ENCODE measurements at regions not wholly inside any gene's neighbourhood (a gene's known extent, or its start where the extent isn't known, plus 50 kb on each side); places are given as distances from the start of the nearest gene placed in this dataset.

DNA sequence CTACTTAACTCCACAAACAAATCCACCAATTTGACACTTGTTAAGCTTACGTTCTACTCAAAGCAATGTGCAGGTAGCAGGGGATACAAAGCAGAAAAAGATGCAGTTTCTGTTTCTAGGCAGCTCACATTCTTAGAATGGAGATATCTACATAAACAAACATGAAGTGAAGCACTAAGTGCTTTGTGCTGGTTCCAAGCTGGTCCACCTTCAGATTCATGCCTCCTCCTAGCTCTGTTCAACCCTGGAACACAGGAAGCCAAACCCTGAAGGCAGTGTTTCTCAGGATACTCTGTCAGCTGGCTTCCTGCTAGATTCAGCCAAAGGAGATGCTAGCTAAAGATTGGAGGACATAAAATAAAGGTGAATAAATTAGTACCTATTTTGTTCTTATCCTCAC, 55.3 kb upstream of the NOL4 start:
- Histone ChIP-seq H3K36me3 (ENCODE audit: insufficient read depth, low read length) (no peaks in the 10 kb centered on the region), H2AFZ (ENCODE audit: low read length) (no peak overlapping the region), H3K79me2 (ENCODE audit: low read length) (no peaks in the 10 kb centered on the region), H3K4me3 (ENCODE audit: low read length) (no peak overlapping the region), H3K9ac (ENCODE audit: low read length) (no peak overlapping the region), H3K9me3 (ENCODE audit: low read length) (no peaks in the 10 kb centered on the region), H3K27ac (ENCODE audit: low read length) (no peak overlapping the region), H3K4me2 (ENCODE audit: low read depth, low read length, poor library complexity, severe bottlenecking) (no peak overlapping the region), H4K20me1 (ENCODE audit: insufficient read depth, low read depth, low read length) (no peaks in the 10 kb centered on the region), H3K9me2 (replicated peaks; ENCODE audit: insufficient read depth, low read length) (no peaks in the 10 kb centered on the region), H3K27me3 (ENCODE audit: low read length) (no peaks in the 10 kb centered on the region), H3K4me1 (ENCODE audit: low read length) (no peaks in the 10 kb centered on the region)
- DNase-seq: no peak

GRCh38 chr18:34280653-34281052, 55.9 kb upstream of the NOL4 start:
- Histone ChIP-seq H3K9ac (ENCODE audit: low read length) (no peak overlapping the region), H3K27me3 (ENCODE audit: low read length) (no peaks in the 10 kb centered on the region), H3K36me3 (ENCODE audit: insufficient read depth, low read length) (no peaks in the 10 kb centered on the region), H4K20me1 (ENCODE audit: insufficient read depth, low read depth, low read length) (no peaks in the 10 kb centered on the region), H3K9me2 (replicated peaks; ENCODE audit: insufficient read depth, low read length) (no peaks in the 10 kb centered on the region), H3K4me1 (ENCODE audit: low read length) (no peaks in the 10 kb centered on the region), H2AFZ (ENCODE audit: low read length) (no peak overlapping the region), H3K9me3 (ENCODE audit: low read length) (no peaks in the 10 kb centered on the region), H3K4me3 (ENCODE audit: low read length) (no peak overlapping the region), H3K27ac (ENCODE audit: low read length) (no peak overlapping the region), H3K79me2 (ENCODE audit: low read length) (no peaks in the 10 kb centered on the region), H3K4me2 (ENCODE audit: low read depth, low read length, poor library complexity, severe bottlenecking) (no peak overlapping the region)
- no peak for DNase-seq

- Histone ChIP-seq H3K36me3 (ENCODE audit: insufficient read depth, low read length) (no peaks in the 10 kb centered on the region), H3K27ac (ENCODE audit: low read length) (no peak overlapping the region), H3K27me3 (ENCODE audit: low read length) (no peaks in the 10 kb centered on the region), H3K79me2 (ENCODE audit: low read length) (no peaks in the 10 kb centered on the region), H4K20me1 (ENCODE audit: insufficient read depth, low read depth, low read length) (no peaks in the 10 kb centered on the region), H3K9ac (ENCODE audit: low read length) (no peak overlapping the region), H3K4me2 (ENCODE audit: low read depth, low read length, poor library complexity, severe bottlenecking) (no peak overlapping the region), H3K9me2 (replicated peaks; ENCODE audit: insufficient read depth, low read length) (no peaks in the 10 kb centered on the region), H3K4me1 (ENCODE audit: low read length) (no peaks in the 10 kb centered on the region), H2AFZ (ENCODE audit: low read length) (no peak overlapping the region), H3K9me3 (ENCODE audit: low read length) (no peaks in the 10 kb centered on the region), H3K4me3 (ENCODE audit: low read length) (no peak overlapping the region)
- DNase-seq: no peak
Measured at GRCh38 chr18:34281290-34281689, 56.6 kb upstream of the NOL4 start.

- H3K4me2 ChIP-seq (ENCODE audit: low read depth, low read length, poor library complexity, severe bottlenecking): no peak overlapping the region
- H3K9ac ChIP-seq (ENCODE audit: low read length): no peak overlapping the region
- no peaks in the 10 kb centered on the region for H3K27me3 ChIP-seq (ENCODE audit: low read length)
- H3K27ac ChIP-seq (ENCODE audit: low read length): no peak overlapping the region
- DNase-seq: no peak
- no peaks in the 10 kb centered on the region for H4K20me1 ChIP-seq (ENCODE audit: insufficient read depth, low read depth, low read length)
- no peaks in the 10 kb centered on the region for H3K36me3 ChIP-seq (ENCODE audit: insufficient read depth, low read length)
- no peaks in the 10 kb centered on the region for H3K9me3 ChIP-seq (ENCODE audit: low read length)
- H3K9me2 ChIP-seq (replicated peaks; ENCODE audit: insufficient read depth, low read length): no peaks in the 10 kb centered on the region
- no peaks in the 10 kb centered on the region for H3K79me2 ChIP-seq (ENCODE audit: low read length)
- H3K4me3 ChIP-seq (ENCODE audit: low read length): no peak overlapping the region
- H3K4me1 ChIP-seq (ENCODE audit: low read length): no peaks in the 10 kb centered on the region
- H2AFZ ChIP-seq (ENCODE audit: low read length): no peak overlapping the region
Measured at GRCh38 chr18:34281722-34282121, 57.0 kb upstream of the NOL4 start.

DNA sequence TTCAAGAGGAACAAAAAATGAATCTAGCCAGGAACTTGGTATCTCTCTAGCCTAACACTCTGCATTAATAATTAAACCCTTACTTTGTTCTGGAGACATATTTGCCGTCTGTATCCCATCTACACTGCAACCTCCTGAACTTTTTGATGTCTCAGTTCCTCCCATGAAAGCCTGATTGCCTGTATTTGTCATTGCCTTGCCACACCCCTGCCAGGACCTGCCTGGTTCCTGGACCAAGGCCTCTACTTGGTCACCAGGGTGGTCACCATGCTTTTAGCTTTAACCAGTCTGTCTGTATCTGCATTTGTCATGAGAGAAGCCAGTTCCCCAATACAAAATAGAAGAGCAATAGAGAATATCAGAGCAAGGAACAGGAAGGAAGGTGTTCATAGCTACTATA, 58.8 kb upstream of the NOL4 start:
- H3K27me3 ChIP-seq (ENCODE audit: low read length): no peaks in the 10 kb centered on the region
- no peak overlapping the region for H3K27ac ChIP-seq (ENCODE audit: low read length)
- H3K79me2 ChIP-seq (ENCODE audit: low read length): no peaks in the 10 kb centered on the region
- DNase-seq: no peak
- no peaks in the 10 kb centered on the region for H3K9me3 ChIP-seq (ENCODE audit: low read length)
- no peak overlapping the region for H2AFZ ChIP-seq (ENCODE audit: low read length)
- no peaks in the 10 kb centered on the region for H3K36me3 ChIP-seq (ENCODE audit: insufficient read depth, low read length)
- no peak overlapping the region for H3K4me3 ChIP-seq (ENCODE audit: low read length)
- no peaks in the 10 kb centered on the region for H3K9me2 ChIP-seq (replicated peaks; ENCODE audit: insufficient read depth, low read length)
- no peak overlapping the region for H3K9ac ChIP-seq (ENCODE audit: low read length)
- H3K4me2 ChIP-seq (ENCODE audit: low read depth, low read length, poor library complexity, severe bottlenecking): no peak overlapping the region
- no peaks in the 10 kb centered on the region for H4K20me1 ChIP-seq (ENCODE audit: insufficient read depth, low read depth, low read length)
- H3K4me1 ChIP-seq (ENCODE audit: low read length): no peaks in the 10 kb centered on the region

- Histone ChIP-seq H3K4me1 (ENCODE audit: low read length) (no peaks in the 10 kb centered on the region), H3K79me2 (ENCODE audit: low read length) (no peaks in the 10 kb centered on the region), H3K27me3 (ENCODE audit: low read length) (no peaks in the 10 kb centered on the region), H3K4me2 (ENCODE audit: low read depth, low read length, poor library complexity, severe bottlenecking) (no peak overlapping the region), H3K9me3 (ENCODE audit: low read length) (no peaks in the 10 kb centered on the region), H4K20me1 (ENCODE audit: insufficient read depth, low read depth, low read length) (no peaks in the 10 kb centered on the region), H3K9me2 (replicated peaks; ENCODE audit: insufficient read depth, low read length) (no peaks in the 10 kb centered on the region), H2AFZ (ENCODE audit: low read length) (no peak overlapping the region), H3K36me3 (ENCODE audit: insufficient read depth, low read length) (no peaks in the 10 kb centered on the region), H3K9ac (ENCODE audit: low read length) (no peak overlapping the region), H3K27ac (ENCODE audit: low read length) (no peak overlapping the region), H3K4me3 (ENCODE audit: low read length) (no peak overlapping the region)
- no peak for DNase-seq
Measured at GRCh38 chr18:34287825-34288224, 63.1 kb upstream of the NOL4 start.

- Histone ChIP-seq H3K4me1 (ENCODE audit: low read length) (no peaks in the 10 kb centered on the region), H3K9me3 (ENCODE audit: low read length) (no peaks in the 10 kb centered on the region), H3K27me3 (ENCODE audit: low read length) (no peaks in the 10 kb centered on the region), H3K79me2 (ENCODE audit: low read length) (no peaks in the 10 kb centered on the region), H3K9me2 (replicated peaks; ENCODE audit: insufficient read depth, low read length) (no peaks in the 10 kb centered on the region), H4K20me1 (ENCODE audit: insufficient read depth, low read depth, low read length) (no peaks in the 10 kb centered on the region), H3K4me2 (ENCODE audit: low read depth, low read length, poor library complexity, severe bottlenecking) (no peak overlapping the region), H3K27ac (ENCODE audit: low read length) (no peak overlapping the region), H3K4me3 (ENCODE audit: low read length) (no peak overlapping the region), H3K9ac (ENCODE audit: low read length) (no peak overlapping the region), H3K36me3 (ENCODE audit: insufficient read depth, low read length) (no peaks in the 10 kb centered on the region), H2AFZ (ENCODE audit: low read length) (no peak overlapping the region)
- no peak for DNase-seq
Measured at GRCh38 chr18:34292594-34292993, 67.9 kb upstream of the NOL4 start.

- Histone ChIP-seq H4K20me1 (ENCODE audit: insufficient read depth, low read depth, low read length) (no peaks in the 10 kb centered on the region), H3K36me3 (ENCODE audit: insufficient read depth, low read length) (no peaks in the 10 kb centered on the region), H3K9me3 (ENCODE audit: low read length) (no peaks in the 10 kb centered on the region), H3K9me2 (replicated peaks; ENCODE audit: insufficient read depth, low read length) (no peaks in the 10 kb centered on the region), H3K9ac (ENCODE audit: low read length) (no peak overlapping the region), H2AFZ (ENCODE audit: low read length) (no peak overlapping the region), H3K79me2 (ENCODE audit: low read length) (no peaks in the 10 kb centered on the region), H3K27ac (ENCODE audit: low read length) (no peak overlapping the region), H3K4me3 (ENCODE audit: low read length) (no peak overlapping the region), H3K4me1 (ENCODE audit: low read length) (no peaks in the 10 kb centered on the region), H3K27me3 (ENCODE audit: low read length) (no peaks in the 10 kb centered on the region), H3K4me2 (ENCODE audit: low read depth, low read length, poor library complexity, severe bottlenecking) (no peak overlapping the region)
- no peak for DNase-seq
Measured at GRCh38 chr18:34297287-34297686, 72.6 kb upstream of the NOL4 start.

- H3K4me1 ChIP-seq (ENCODE audit: low read length): no peaks in the 10 kb centered on the region
- H3K79me2 ChIP-seq (ENCODE audit: low read length): no peaks in the 10 kb centered on the region
- no peak overlapping the region for H3K4me2 ChIP-seq (ENCODE audit: low read depth, low read length, poor library complexity, severe bottlenecking)
- H2AFZ ChIP-seq (ENCODE audit: low read length): no peak overlapping the region
- no peak overlapping the region for H3K9ac ChIP-seq (ENCODE audit: low read length)
- H3K4me3 ChIP-seq (ENCODE audit: low read length): no peak overlapping the region
- no peaks in the 10 kb centered on the region for H4K20me1 ChIP-seq (ENCODE audit: insufficient read depth, low read depth, low read length)
- no peak overlapping the region for H3K27ac ChIP-seq (ENCODE audit: low read length)
- H3K9me2 ChIP-seq (replicated peaks; ENCODE audit: insufficient read depth, low read length): no peaks in the 10 kb centered on the region
- H3K27me3 ChIP-seq (ENCODE audit: low read length): no peaks in the 10 kb centered on the region
- H3K36me3 ChIP-seq (ENCODE audit: insufficient read depth, low read length): no peaks in the 10 kb centered on the region
- DNase-seq: no peak
- H3K9me3 ChIP-seq (ENCODE audit: low read length): no peaks in the 10 kb centered on the region
Measured at GRCh38 chr18:34299828-34300227, 75.1 kb upstream of the NOL4 start.

Measured in Karpas-422 (cell line).